SK-N-MC (cell line): ENCODE measurements at regions not wholly inside any gene's neighbourhood (a gene's known extent, or its start where the extent isn't known, plus 50 kb on each side); places are given as distances from the start of the nearest gene placed in this dataset.

ENCODE experiments used
- EZH2 ChIP-seq: fragments of 200-600 bp; sonication (generic); IDR thresholded peaks from one replicate; pipeline ENCODE4 v1.6.1; 2017; ENCODE audit warnings: antibody characterized with exemption
- POLR2AphosphoS5 ChIP-seq: IDR thresholded peaks from 2 replicates; pipeline ENCODE4 v1.6.1; 2012; ENCODE audit warnings: mild to moderate bottlenecking, low read depth, low read length, borderline replicate concordance

DNA sequence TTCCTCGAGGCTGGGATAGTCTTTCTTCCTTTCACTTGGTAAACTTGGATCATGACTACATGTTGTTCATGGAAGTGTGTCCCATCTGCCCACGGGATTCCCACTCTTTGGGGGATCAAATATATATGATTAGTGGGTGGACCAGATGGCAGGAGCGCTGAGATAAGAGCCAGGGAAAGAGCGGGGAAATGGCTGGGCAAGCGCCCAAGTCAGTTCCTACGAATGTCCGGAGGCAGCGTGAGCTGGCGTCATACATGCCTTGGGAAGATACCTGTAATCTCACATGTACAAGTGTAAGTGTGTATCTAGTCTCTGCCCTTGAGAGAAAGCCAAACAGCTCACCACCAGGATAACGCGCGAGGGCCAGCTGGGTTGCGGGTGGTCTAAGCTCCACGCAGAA, 62.3 kb downstream of the FZD10 start:
- TF ChIP-seq EZH2 (no peak), POLR2AphosphoS5 (no peak)
